ENCODE measurements at regions not wholly inside any gene's neighbourhood (a gene's known extent, or its start where the extent isn't known, plus 50 kb on each side); places are given as distances from the start of the nearest gene placed in this dataset.

DNA sequence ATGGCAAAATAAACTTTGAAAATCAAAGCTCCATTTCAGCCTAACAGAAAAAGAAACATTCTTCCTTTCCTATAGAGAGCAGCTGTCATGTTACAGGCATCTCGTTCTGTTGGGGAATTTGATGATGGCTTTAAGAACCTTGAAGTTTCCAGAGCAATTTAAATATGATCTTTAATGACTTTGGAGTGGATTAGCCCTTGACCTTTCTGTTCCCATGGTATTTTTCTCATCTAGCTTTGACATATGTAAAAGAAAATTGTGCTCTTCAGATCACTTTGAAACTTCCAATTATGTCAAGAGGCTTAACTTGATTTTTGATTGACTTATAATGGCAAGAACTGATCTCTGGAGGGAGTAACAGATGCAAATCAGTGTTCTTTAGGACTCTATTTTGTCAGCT, 157.6 kb upstream of the SEMA3E start:
- Histone ChIP-seq H2BK12ac (ENCODE audit: low read depth, low read length) (no peak overlapping the region), H3K14ac (ENCODE audit: insufficient read length) (no peak overlapping the region), H4K8ac (ENCODE audit: extremely low read depth, insufficient read depth, low read length) (no peak overlapping the region), H4K91ac (replicated peaks; ENCODE audit: insufficient read length, low read length) (no peak overlapping the region), H3K4me1 (replicated peaks in 1 of 4; ENCODE audit: control insufficient read depth in 3 of 4, insufficient read depth in 4 of 4, low read length in 3 of 4) (no peaks in the 10 kb centered on the region), H4K5ac (ENCODE audit: insufficient read length, low read depth, low read length) (no peak overlapping the region), H4K20me1 (replicated peaks in 1 of 2; ENCODE audit: control insufficient read depth in 1 of 2, insufficient read depth in 2 of 2, low read length in 2 of 2) (no peaks in the 10 kb centered on the region), H2AFZ (ENCODE audit: low read length) (no peak overlapping the region), H3K36me3 (ENCODE audit: control insufficient read depth in 2 of 4, insufficient read depth in 4 of 4, low read length in 3 of 4) (no peaks in the 10 kb centered on the region), H3K23ac (ENCODE audit: insufficient read length) (no peak overlapping the region), H3K79me1 (ENCODE audit: low read depth, low read length) (no peaks in the 10 kb centered on the region), H3K56ac (replicated peaks; ENCODE audit: insufficient read length, low read depth, low read length) (no peak overlapping the region), H3K23me2 (ENCODE audit: low read depth, low read length) (no peaks in the 10 kb centered on the region), H3K9ac (replicated peaks in 1 of 4; ENCODE audit: extremely low read depth in 1 of 4, low read depth in 3 of 4, low read length in 3 of 4) (no peak overlapping the region), H3K4ac (replicated peaks; ENCODE audit: insufficient read length, low read depth, low read length) (no peak overlapping the region), H2BK5ac (ENCODE audit: low read depth, low read length) (no peak overlapping the region), H3K9me3 (ENCODE audit: insufficient read depth in 2 of 2, low read depth in 1 of 2, low read length in 1 of 2) (no peaks in the 10 kb centered on the region), H3K27me3 (replicated peaks in 1 of 4; ENCODE audit: control insufficient read depth in 3 of 4, extremely low read depth in 1 of 4, insufficient read depth in 3 of 4, low read length in 3 of 4) (no peaks in the 10 kb centered on the region), H3K27ac (ENCODE audit: low read depth, low read length) (no peak overlapping the region), H2AK5ac (ENCODE audit: low read depth, low read length) (no peak overlapping the region), H2BK15ac (ENCODE audit: low read length) (no peak overlapping the region), H3K18ac (ENCODE audit: extremely low read depth, low read length) (no peak overlapping the region), H3K79me2 (ENCODE audit: control insufficient read depth in 1 of 2, insufficient read depth in 2 of 2, low read length in 2 of 2) (no peaks in the 10 kb centered on the region), H2BK20ac (ENCODE audit: low read length) (no peak overlapping the region), H2BK120ac (replicated peaks; ENCODE audit: low read depth, low read length) (no peak overlapping the region), H3K4me3 (ENCODE audit: extremely low read depth in 1 of 4, insufficient read depth in 2 of 4, low read depth in 3 of 4, low read length in 4 of 4) (no peak overlapping the region), H3K4me2 (ENCODE audit: insufficient read depth in 1 of 2, low read depth in 2 of 2, low read length in 2 of 2) (no peak overlapping the region)
- DNase-seq (ENCODE audit: low read depth in 1 of 2, low spot score in 2 of 2) (no peak), FAIRE-seq (no peak)
- ChIA-PET CTCF (ENCODE audit: partially characterized antibody) (interaction anchor here (0.5 kb wide), 1 partner anchor 60 kb away, joined by 3 read pairs; no protein-coding TSS in a partner anchor), POLR2A (ENCODE audit: partially characterized antibody) (no interaction called here)
- WGBS, 2 experiments (ENCODE audit: extremely low coverage in 1 of 2, insufficient coverage in 1 of 2, insufficient read length in 1 of 2, insufficient replicate concordance in 2 of 2, low coverage in 1 of 2, low lambda C conversion rate in 2 of 2, missing lambda C conversion rate in 1 of 2) = 69% methylated on average over 1 of the region's 1 CpG; no CpG with 5 or more reads in 1 of the 2 experiments
- TF ChIP-seq PHF8 (conservative IDR thresholded peaks at IDR 0.05; ENCODE audit: low read depth, low read length) (no peak), POU5F1 (IDR thresholded peaks at IDR 0.05; ENCODE audit: low read depth, low read length) (no peak), SIN3A (conservative IDR thresholded peaks at IDR 0.05 in 1 of 2, IDR thresholded peaks at IDR 0.05 in 1 of 2; ENCODE audit: low read depth in 1 of 2, low read length in 2 of 2) (no peak), NRF1 (IDR thresholded peaks at IDR 0.05; ENCODE audit: low read depth, low read length) (no peak), GABPA (IDR thresholded peaks at IDR 0.05; ENCODE audit: borderline replicate concordance, insufficient read depth, low read length) (no peak), SP4 (IDR thresholded peaks at IDR 0.05; ENCODE audit: low read length) (no peak), MAFK (IDR thresholded peaks at IDR 0.05; ENCODE audit: low read depth, low read length) (no peak), HDAC6 (IDR thresholded peaks at IDR 0.05; ENCODE audit: low read depth, low read length) (no peak), RNF2 (IDR thresholded peaks at IDR 0.05; ENCODE audit: borderline replicate concordance, low read depth, low read length, missing control alignments, poor library complexity, severe bottlenecking) (no peak), TAF1 (IDR thresholded peaks at IDR 0.05; ENCODE audit: low read depth, low read length) (no peak), RXRA (IDR thresholded peaks at IDR 0.05; ENCODE audit: insufficient read depth, low read depth, low read length) (no peak)
- TF ChIP-seq, protein P1, sequence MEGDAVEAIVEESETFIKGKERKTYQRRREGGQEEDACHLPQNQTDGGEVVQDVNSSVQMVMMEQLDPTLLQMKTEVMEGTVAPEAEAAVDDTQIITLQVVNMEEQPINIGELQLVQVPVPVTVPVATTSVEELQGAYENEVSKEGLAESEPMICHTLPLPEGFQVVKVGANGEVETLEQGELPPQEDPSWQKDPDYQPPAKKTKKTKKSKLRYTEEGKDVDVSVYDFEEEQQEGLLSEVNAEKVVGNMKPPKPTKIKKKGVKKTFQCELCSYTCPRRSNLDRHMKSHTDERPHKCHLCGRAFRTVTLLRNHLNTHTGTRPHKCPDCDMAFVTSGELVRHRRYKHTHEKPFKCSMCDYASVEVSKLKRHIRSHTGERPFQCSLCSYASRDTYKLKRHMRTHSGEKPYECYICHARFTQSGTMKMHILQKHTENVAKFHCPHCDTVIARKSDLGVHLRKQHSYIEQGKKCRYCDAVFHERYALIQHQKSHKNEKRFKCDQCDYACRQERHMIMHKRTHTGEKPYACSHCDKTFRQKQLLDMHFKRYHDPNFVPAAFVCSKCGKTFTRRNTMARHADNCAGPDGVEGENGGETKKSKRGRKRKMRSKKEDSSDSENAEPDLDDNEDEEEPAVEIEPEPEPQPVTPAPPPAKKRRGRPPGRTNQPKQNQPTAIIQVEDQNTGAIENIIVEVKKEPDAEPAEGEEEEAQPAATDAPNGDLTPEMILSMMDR (IDR thresholded peaks at IDR 0.05; ENCODE audit: control extremely low read depth in 1 of 3, insufficient read depth in 1 of 3, low read depth in 1 of 3, low read length in 3 of 3) = no peak

All from H1 (cell line).